ENCODE measurements at regions not wholly inside any gene's neighbourhood (a gene's known extent, or its start where the extent isn't known, plus 50 kb on each side); places are given as distances from the start of the nearest gene placed in this dataset.

- TF ChIP-seq TAF1 (IDR thresholded peaks at IDR 0.05; ENCODE audit: low read depth, low read length) = no peak
- TF ChIP-seq POLR2A (IDR thresholded peaks at IDR 0.05; ENCODE audit: low read depth, low read length) = no peak
- TF ChIP-seq POLR2AphosphoS5 (IDR thresholded peaks at IDR 0.05; ENCODE audit: low read depth, low read length) = no peak
- no peak for TF ChIP-seq PAX5 (IDR thresholded peaks at IDR 0.05; ENCODE audit: insufficient read depth, low read length, severe bottlenecking)
- TF ChIP-seq SPI1 (IDR thresholded peaks at IDR 0.05; ENCODE audit: low read depth, low read length) = no peak
- TF ChIP-seq POU2F2 (IDR thresholded peaks at IDR 0.05; ENCODE audit: low read depth, low read length) = no peak
These were observed 163.2 kb upstream of the MYCN start for GRCh38 chr2:15776992-15777702.
